Neural progenitor cell (in vitro differentiated cells): ENCODE measurements at regions not wholly inside any gene's neighbourhood (a gene's known extent, or its start where the extent isn't known, plus 50 kb on each side); places are given as distances from the start of the nearest gene placed in this dataset.

Experiments
- CTCF ChIP-seq: fragments of 200-600 bp; sonication (generic); IDR thresholded peaks from 2 replicates; pipeline ENCODE4 v1.5.1; 2017; ENCODE audit warnings: antibody characterized with exemption, mild to moderate bottlenecking
- EZH2 ChIP-seq: fragments of 200-600 bp; sonication (generic); IDR thresholded peaks from 2 replicates; pipeline ENCODE4 v1.6.1; 2017; ENCODE audit warnings: antibody characterized with exemption, mild to moderate bottlenecking, moderate library complexity
- EZH2phosphoT487 ChIP-seq: fragments of 200-600 bp; sonication (generic); IDR thresholded peaks from 2 replicates; pipeline ENCODE4 v1.6.1; 2017; ENCODE audit warnings: antibody characterized with exemption

GRCh38 chr16:64579712-64580111 is 542.2 kb downstream of the CDH11 start:
- TF ChIP-seq EZH2 (no peak), CTCF (no peak), EZH2phosphoT487 (no peak)
